A549 (cell line): ENCODE measurements at regions not wholly inside any gene's neighbourhood (a gene's known extent, or its start where the extent isn't known, plus 50 kb on each side); places are given as distances from the start of the nearest gene placed in this dataset.

Experiments used
- CHD4 ChIP-seq: fragments of 200-600 bp; sonication (generic); IDR thresholded peaks from 2 replicates; pipeline ENCODE4 v1.6.1; 2016; ENCODE audit warnings: antibody characterized with exemption, mild to moderate bottlenecking, borderline replicate concordance
- EP300 ChIP-seq, 2 experiments: fragments of >200 bp; sonication (Bioruptor Twin); formaldehyde crosslinking; IDR thresholded peaks; 2 replicates in 1 of 2; 3 replicates in 1 of 2; pipeline ENCODE4 v1.6.1; 2016 to 2017
- ESRRA ChIP-seq: fragments of 150-350 bp; IDR thresholded peaks from 2 replicates; pipeline ENCODE4 v1.6.1; 2014; ENCODE audit warnings: mild to moderate bottlenecking, low read length, borderline replicate concordance
- GATA3 ChIP-seq: IDR thresholded peaks from 2 replicates; pipeline ENCODE4 v1.6.1; 2012; ENCODE audit warnings: borderline replicate concordance
- HOXB5 ChIP-seq: fragments of 250-450 bp; sonication (Bioruptor Pico); IDR thresholded peaks from 2 replicates; pipeline ENCODE4 v1.5.0; 2020; ENCODE audit warnings: mild to moderate bottlenecking, moderate library complexity
- MAFK ChIP-seq: fragments of 450-650 bp; IDR thresholded peaks from 2 replicates; pipeline ENCODE4 v1.6.1; 2014; ENCODE audit not compliant: partially characterized antibody
- POLR2A ChIP-seq: IDR thresholded peaks from 2 replicates; pipeline ENCODE4 v1.6.1; 2012; ENCODE audit warnings: mild to moderate bottlenecking, low read length
- RCOR1 ChIP-seq: fragments of 150-350 bp; IDR thresholded peaks from 2 replicates; pipeline ENCODE4 v1.6.1; 2014; ENCODE audit warnings: antibody characterized with exemption, low read length, low read depth
- ZC3H11A ChIP-seq: fragments of 450-650 bp; IDR thresholded peaks from 2 replicates; pipeline ENCODE4 v1.6.1; 2014; ENCODE audit warnings: antibody characterized with exemption, mild to moderate bottlenecking
- ZFP36 ChIP-seq: fragments of 450-650 bp; IDR thresholded peaks from 2 replicates; pipeline ENCODE4 v1.6.1; 2014; ENCODE audit warnings: borderline replicate concordance; ENCODE audit not compliant: partially characterized antibody
- TF ChIP-seq, protein P1 (sequence below): fragments of >200 bp; sonication (Bioruptor Twin); formaldehyde crosslinking; IDR thresholded peaks from 3 replicates; pipeline ENCODE4 v1.5.1; 2016
- TF ChIP-seq, protein P2 (sequence below): fragments of 200-600 bp; sonication (generic); IDR thresholded peaks from 2 replicates; pipeline ENCODE4 v1.6.1; 2016; ENCODE audit warnings: antibody characterized with exemption, mild to moderate bottlenecking, moderate library complexity

DNA sequence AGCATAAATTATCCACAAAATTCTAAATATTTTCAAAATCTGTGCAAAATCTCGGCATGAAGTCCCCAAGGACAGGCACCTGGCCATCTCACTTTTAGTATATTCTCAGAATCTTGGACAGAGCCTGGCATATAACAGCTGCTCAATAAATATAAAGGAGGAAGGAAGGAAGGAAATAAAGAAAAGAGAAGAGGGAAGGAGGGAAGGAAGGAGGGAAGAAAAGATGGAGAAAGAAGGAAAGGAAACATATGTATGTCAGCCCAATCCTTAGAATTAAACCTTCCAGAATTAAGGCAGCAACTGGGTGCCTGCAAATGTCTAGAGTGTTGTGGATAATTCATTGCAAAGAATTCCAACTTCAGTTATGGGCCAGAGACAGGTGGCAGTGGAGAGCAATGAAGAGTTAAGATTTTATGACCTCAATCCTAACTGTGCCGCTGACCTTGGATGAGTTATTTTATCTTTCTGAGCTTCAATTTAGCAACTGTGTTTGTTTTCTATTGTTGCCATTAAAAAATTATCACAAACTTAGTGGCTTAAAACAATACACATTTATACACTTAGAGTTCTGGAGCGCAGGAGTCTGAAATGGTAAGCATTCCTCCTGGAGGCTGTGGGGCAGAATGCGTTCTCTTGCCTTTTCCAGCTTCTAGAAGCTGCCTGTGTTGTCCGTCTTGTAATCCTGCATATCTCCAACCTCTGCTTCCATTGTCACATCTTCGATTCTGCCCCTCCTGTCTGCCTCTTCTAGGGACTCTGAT, 200.9 kb upstream of the MSX2 start:
- TF ChIP-seq RCOR1: no peak
- no peak for TF ChIP-seq EP300 (IDR thresholded peaks at IDR 0.05)
- TF ChIP-seq, protein P1, sequence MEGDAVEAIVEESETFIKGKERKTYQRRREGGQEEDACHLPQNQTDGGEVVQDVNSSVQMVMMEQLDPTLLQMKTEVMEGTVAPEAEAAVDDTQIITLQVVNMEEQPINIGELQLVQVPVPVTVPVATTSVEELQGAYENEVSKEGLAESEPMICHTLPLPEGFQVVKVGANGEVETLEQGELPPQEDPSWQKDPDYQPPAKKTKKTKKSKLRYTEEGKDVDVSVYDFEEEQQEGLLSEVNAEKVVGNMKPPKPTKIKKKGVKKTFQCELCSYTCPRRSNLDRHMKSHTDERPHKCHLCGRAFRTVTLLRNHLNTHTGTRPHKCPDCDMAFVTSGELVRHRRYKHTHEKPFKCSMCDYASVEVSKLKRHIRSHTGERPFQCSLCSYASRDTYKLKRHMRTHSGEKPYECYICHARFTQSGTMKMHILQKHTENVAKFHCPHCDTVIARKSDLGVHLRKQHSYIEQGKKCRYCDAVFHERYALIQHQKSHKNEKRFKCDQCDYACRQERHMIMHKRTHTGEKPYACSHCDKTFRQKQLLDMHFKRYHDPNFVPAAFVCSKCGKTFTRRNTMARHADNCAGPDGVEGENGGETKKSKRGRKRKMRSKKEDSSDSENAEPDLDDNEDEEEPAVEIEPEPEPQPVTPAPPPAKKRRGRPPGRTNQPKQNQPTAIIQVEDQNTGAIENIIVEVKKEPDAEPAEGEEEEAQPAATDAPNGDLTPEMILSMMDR: peak; percentile 41; the same call in 2 of the 3 replicates
- TF ChIP-seq HOXB5 (CRISPR knock-in tag): no peak
- no peak for TF ChIP-seq ZFP36
- TF ChIP-seq, protein P2, sequence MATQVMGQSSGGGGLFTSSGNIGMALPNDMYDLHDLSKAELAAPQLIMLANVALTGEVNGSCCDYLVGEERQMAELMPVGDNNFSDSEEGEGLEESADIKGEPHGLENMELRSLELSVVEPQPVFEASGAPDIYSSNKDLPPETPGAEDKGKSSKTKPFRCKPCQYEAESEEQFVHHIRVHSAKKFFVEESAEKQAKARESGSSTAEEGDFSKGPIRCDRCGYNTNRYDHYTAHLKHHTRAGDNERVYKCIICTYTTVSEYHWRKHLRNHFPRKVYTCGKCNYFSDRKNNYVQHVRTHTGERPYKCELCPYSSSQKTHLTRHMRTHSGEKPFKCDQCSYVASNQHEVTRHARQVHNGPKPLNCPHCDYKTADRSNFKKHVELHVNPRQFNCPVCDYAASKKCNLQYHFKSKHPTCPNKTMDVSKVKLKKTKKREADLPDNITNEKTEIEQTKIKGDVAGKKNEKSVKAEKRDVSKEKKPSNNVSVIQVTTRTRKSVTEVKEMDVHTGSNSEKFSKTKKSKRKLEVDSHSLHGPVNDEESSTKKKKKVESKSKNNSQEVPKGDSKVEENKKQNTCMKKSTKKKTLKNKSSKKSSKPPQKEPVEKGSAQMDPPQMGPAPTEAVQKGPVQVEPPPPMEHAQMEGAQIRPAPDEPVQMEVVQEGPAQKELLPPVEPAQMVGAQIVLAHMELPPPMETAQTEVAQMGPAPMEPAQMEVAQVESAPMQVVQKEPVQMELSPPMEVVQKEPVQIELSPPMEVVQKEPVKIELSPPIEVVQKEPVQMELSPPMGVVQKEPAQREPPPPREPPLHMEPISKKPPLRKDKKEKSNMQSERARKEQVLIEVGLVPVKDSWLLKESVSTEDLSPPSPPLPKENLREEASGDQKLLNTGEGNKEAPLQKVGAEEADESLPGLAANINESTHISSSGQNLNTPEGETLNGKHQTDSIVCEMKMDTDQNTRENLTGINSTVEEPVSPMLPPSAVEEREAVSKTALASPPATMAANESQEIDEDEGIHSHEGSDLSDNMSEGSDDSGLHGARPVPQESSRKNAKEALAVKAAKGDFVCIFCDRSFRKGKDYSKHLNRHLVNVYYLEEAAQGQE: no peak
- no peak for TF ChIP-seq POLR2A
- TF ChIP-seq ESRRA: no peak
- no peak for TF ChIP-seq MAFK
- no peak for TF ChIP-seq ZC3H11A
- no peak for TF ChIP-seq CHD4
- no peak for TF ChIP-seq GATA3
